ENCODE measurements at regions not wholly inside any gene's neighbourhood (a gene's known extent, or its start where the extent isn't known, plus 50 kb on each side); places are given as distances from the start of the nearest gene placed in this dataset.

- DNase-seq (ENCODE audit: low spot score) (no peak), FAIRE-seq (no peak)
Measured at GRCh38 chr10:43864656-43865055, 216.0 kb upstream of the ZNF32 start.

GRCh38 chr10:43863859-43864591 is 215.3 kb upstream of the ZNF32 start:
- FAIRE-seq (peak; percentile 23), DNase-seq (ENCODE audit: low spot score) (peak; percentile 64)

DNA sequence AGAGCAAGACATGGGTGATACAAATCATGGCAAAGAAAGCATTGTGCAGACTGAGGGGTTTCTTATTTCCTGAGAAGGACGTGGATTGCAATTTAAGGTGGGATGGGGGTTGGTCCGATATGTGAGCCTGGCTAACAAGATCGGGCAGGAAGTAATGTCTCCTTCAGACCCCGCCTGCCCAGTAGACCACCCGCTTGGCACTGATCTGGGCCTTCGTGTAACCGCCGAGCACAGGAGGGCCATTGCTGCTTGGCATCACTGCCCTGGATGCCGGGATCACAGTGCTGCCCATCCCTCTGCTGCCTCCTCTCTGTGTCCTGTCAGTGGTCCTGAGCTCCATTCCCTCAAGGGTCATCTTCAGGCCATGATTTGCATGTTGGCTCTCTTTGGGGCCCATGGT is 214.6 kb upstream of the ZNF32 start:
- FAIRE-seq (no peak), DNase-seq (ENCODE audit: low spot score) (no peak)

DNA sequence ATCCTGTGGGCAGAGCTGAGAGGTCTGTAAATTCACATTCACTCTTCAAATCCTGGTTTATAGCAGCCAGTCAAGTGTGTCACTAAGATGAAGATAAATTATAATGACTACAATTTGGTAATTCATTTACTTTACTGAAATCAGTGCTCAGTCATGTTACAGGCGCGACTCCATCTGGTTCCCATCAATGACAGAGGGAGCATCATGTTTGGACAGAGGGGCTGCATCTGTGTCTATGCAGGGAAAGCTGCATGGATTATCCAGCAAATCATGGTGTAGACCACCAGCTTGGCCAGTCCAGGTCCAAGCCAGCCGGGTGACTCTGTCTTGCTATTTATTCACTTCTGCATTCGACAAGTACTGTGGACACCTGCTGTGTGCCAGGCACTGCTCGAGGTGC is 214.1 kb upstream of the ZNF32 start:
- peak; percentile 92 for FAIRE-seq
- DNase-seq (ENCODE audit: low spot score): no peak

- no peak for DNase-seq (ENCODE audit: low spot score)
Measured at GRCh38 chr10:43861966-43862751, 213.5 kb upstream of the ZNF32 start.

DNA sequence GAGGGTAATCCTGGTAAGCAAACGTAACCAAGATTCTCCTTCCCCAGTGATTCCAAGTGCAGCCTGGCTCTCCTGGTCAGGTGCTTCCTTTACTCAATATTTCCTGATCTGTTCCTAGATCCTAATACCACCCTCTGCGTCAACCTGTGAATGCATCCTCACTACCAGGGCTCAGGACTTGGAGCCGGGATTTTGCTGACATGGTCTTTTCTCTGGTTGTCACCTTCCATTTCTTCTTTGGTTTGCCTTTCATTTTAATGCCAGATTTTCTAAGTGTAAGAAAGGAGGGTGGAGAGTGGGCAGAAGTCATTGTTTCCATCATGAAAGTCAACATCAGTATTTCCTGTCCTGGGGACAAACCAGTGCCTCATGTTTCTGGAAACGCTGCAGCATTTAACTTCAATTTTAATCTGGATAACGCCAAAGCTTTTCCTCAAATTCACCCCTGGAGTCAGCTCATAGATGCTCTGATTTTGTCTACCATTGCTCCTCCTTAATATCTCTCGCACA is 210.4 kb upstream of the ZNF32 start:
- no peak for FAIRE-seq

More at GRCh38 chr10:43861966-43862751, 213.5 kb upstream of the ZNF32 start:
- no peak for FAIRE-seq

DNA sequence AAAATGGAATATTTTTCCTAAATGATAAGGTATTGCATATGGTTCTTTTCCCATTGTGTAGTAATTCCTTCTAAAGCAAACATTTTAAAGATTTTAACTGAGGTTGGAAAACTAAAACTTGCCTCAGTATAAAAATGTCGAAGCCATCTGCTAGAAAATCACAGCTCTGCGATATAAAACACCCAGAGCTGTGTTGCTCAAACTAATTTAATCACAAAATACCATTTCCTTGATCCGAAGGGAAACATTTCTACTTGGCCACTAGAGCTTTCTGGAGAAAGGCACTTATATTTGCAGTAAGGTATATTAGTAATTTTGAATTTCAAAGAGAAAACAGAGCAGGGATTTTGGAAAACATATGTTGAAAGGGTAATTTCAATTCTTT is 209.2 kb upstream of the ZNF32 start:
- no peak for DNase-seq (ENCODE audit: low spot score)
- no peak for FAIRE-seq

More for the DNA sequence above, 210.4 kb upstream of the ZNF32 start:
- no peak for DNase-seq (ENCODE audit: low spot score)

GRCh38 chr10:43857206-43857930 is 208.7 kb upstream of the ZNF32 start:
- DNase-seq (ENCODE audit: low spot score) (no peak), FAIRE-seq (peak; percentile 30)

DNA sequence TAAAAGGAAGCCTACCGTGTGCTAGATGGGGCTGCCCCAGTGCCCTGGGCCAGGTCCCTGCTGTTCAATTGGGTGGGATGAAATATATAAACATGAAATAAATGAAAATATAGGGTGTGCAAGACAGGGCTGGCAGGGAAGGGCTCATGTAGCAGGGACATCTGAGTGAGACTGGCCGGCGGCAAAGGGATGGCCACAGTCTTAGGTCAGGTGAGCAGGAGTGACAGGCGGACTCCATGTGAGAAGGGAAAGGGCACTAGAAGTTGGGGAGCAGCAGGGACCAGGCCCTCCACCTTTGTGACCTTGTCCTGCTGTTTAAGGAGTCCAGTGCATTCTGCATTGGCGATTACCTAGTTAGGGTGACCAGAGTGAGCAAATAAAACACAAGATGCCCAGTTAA is 207.6 kb upstream of the ZNF32 start:
- no peak for DNase-seq (ENCODE audit: low spot score)
- FAIRE-seq: no peak

- DNase-seq (ENCODE audit: low spot score): no peak
- FAIRE-seq: peak; percentile 93
Measured at GRCh38 chr10:43855667-43856210, 207.1 kb upstream of the ZNF32 start.

DNA sequence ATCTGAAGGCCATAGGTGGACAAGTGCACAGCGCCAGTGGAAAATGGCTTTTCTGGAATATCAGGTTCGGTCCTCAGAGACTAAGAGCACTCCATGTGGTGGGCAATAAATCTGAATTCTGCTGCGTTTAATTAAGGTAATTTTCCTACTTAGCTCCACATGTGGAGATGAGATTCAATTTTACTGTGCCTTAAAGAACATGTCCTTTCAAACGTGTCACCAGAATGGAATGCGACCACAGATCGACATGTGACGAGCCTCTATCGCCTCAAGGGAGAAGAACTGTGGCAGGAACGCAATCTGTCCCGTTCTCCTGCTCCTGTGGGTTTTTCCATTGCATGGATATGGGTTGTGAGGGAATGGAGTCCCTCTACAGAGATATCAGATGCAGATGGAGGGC is 205.3 kb upstream of the ZNF32 start:
- FAIRE-seq (peak; percentile 93), DNase-seq (ENCODE audit: low spot score) (peak; percentile 79)

DNA sequence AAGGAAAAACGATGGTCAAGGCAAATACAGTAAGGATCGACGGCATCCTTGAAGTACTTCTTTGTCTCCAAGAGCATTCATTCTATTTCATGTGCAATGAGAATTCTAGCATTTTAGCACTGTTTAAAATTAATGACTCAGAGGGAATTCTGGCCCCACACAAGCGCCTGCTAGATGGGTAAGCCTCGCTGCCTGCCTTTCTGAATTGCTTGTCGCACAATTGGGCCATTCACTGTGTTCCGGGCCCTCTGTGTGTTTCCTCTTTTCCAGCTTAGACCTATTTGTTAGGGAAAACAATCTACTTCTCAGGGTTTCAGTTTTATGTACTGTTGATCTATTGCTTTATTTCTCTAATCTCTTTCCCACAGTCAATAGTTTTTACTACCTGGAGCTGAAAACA is 204.7 kb upstream of the ZNF32 start:
- DNase-seq (ENCODE audit: low spot score): no peak
- FAIRE-seq: no peak

GRCh38 chr10:43852644-43853214 is 204.0 kb upstream of the ZNF32 start:
- FAIRE-seq (peak; percentile 46), DNase-seq (ENCODE audit: low spot score) (no peak)

DNA sequence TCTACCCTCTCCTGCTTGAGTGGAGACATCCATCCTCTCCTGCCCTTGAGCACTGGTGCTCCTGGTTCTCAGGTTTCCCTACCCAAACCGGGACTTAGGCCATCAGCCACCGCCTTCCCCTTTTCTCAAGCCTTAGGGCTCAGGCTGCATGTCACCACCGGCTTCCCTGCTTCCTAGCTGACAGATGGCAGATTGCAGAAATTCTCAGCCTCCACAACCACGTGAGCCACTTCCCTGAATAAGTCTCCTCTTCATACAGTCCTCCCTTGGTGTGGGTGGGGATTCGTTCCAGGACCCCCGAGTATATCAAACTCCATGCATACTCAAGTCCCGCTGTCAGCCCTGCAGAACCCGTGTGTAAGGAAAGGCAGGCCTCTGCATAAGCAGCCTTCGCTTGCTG is 203.5 kb upstream of the ZNF32 start:
- DNase-seq (ENCODE audit: low spot score): no peak
- no peak for FAIRE-seq

DNA sequence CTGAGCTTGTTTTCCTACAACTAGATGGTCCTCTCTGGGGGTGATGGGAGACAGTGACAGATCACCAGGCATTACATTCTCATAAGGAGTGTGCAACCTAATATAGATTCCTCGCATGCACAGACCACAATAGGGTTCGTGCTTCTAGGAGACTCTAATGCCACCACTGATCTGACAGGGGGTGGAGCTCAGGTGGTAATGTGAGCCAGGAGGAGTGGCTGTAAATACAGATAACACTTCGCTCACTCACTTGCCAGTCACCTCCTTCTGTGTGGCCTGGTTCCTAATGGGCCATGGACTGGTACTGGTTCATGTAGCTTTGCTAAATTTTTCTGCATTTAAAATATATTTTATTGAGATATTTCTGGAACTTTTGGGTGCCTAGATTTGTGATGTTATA is 202.3 kb upstream of the ZNF32 start:
- FAIRE-seq (no peak), DNase-seq (ENCODE audit: low spot score) (no peak)

DNA sequence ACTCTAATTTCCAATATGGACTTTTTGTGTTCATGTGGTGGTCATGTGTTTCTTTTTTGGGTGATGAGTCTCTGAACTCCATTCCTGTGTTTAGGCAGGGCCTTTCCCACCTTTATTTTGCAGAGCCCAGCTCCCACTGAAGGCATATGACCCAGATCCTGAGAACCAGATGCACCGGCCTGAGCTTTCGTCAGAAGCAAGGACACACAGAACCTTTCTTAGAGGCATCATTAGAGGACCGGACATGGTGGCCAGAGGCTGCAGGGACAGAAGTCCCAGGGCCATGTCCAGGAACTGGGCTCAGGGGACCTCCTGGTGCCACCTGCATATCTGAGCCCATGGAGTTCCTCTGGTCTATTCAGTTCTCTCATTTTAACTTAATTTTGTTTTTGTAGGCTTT is 200.9 kb upstream of the ZNF32 start:
- no peak for FAIRE-seq
- DNase-seq (ENCODE audit: low spot score): no peak

DNA sequence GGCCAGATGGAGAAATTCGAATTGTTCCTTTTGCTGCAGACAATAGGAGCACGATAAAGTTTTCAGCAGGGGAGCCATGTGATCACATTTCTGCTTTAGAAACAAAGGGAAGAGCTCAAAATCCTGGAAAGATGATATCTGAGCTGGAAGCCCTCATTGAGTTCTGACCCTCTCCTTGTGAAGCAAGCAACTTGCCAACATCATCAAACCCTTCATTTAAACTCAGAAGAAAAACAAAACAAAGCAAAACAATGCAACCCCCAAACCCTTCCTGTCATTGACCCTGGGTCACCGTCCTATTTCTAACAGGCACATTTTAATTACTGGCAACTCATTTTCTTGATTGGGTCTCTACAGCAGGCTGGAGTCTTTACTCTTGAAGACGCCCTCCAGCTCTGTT is 198.3 kb upstream of the ZNF32 start:
- DNase-seq (ENCODE audit: low spot score) (no peak), FAIRE-seq (no peak)

DNA sequence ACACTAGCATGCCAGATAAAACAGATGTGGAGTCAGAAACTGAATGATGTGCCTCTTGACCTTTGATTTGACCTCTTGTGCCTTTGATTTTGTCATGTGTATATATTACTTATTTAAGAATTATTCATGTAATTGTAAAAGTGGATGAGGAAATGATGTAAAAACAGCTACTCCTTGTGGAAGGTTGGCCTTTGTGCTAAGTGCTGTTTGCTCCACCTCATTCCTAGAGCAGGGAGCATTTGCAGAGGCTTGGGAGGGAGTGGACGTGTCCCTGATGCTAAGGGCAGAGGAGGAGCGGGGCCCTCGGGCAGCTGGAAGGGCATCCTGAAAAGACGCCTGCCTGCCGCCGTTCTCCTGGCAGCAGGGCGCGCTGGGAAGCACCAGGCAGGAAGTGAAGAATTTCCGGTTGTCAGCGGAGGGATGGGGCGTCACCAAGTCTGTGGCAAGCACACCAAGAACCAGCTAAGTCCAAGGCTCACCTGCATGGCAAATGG is 197.6 kb upstream of the ZNF32 start:
- DNase-seq (ENCODE audit: low spot score): peak; percentile 65
- FAIRE-seq: no peak

DNA sequence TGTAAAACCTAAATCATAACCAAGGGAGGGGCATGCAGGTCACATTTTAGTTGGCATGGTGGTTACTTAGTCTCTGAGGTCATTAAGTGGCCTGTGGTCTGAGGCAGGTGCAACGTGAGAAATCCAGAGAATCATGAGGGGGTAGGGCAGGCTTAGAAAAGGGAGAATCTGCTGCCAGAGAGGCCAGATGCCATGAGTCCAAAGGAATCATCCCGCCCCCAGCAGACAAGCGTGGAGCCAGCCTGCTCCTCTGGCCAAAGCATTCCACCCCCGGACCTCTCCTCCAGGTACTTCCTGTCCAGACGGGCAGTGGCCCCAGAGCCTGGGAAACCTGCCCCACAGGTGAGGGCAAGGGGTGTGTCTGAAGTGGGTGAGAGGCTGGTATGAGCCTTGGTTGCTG is 196.4 kb upstream of the ZNF32 start:
- no peak for DNase-seq (ENCODE audit: low spot score)
- no peak for FAIRE-seq

- DNase-seq (ENCODE audit: low spot score) (no peak), FAIRE-seq (no peak)
Measured at GRCh38 chr10:43844221-43844620, 195.5 kb upstream of the ZNF32 start.

Measured in urothelium cell line (cell line).